Neural progenitor cell (in vitro differentiated cells): ENCODE measurements at regions not wholly inside any gene's neighbourhood (a gene's known extent, or its start where the extent isn't known, plus 50 kb on each side); places are given as distances from the start of the nearest gene placed in this dataset.

Experiments
- CTCF ChIP-seq: fragments of 200-600 bp; sonication (generic); IDR thresholded peaks from 2 replicates; pipeline ENCODE4 v1.5.1; 2017; ENCODE audit warnings: antibody characterized with exemption, mild to moderate bottlenecking
- EZH2 ChIP-seq: fragments of 200-600 bp; sonication (generic); IDR thresholded peaks from 2 replicates; pipeline ENCODE4 v1.6.1; 2017; ENCODE audit warnings: antibody characterized with exemption, mild to moderate bottlenecking, moderate library complexity
- EZH2phosphoT487 ChIP-seq: fragments of 200-600 bp; sonication (generic); IDR thresholded peaks from 2 replicates; pipeline ENCODE4 v1.6.1; 2017; ENCODE audit warnings: antibody characterized with exemption

DNA sequence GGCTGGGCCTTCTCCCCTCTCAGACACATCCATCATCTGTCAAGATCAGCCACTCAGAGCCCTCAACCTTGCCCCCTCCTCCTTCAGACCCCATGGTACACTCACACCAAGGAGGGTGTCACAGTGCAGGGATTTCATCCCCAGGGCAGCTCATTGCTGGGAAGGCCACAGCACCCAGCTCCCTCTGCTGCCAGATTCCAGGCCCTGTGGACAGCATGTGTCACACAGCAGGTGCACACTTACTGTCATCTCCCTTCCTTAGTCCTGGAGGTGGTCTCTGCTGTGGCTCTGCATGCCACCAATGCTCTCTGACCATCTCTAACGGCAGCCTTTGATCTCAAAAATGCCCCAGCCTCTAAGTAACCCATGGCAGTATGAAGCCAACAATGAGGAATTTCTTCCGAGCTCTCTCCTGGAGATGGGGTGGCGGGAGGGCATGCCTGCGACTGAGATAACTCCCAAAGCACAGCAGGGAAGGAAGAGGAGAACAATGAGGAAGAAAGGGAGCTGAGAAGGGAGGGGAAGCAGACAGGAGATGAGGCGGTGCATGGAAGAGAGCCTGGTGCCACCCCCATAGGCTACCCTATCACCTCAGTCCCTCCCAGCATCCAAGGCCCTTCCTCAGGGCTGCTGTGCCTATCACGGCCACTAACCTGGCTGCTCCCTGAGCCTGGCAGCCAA, 101.0 kb downstream of the SINHCAF start:
- TF ChIP-seq CTCF (no peak), EZH2 (no peak), EZH2phosphoT487 (no peak)
